H1 (cell line): ENCODE measurements at regions not wholly inside any gene's neighbourhood (a gene's known extent, or its start where the extent isn't known, plus 50 kb on each side); places are given as distances from the start of the nearest gene placed in this dataset.

Source experiments
- BRCA1 ChIP-seq: IDR thresholded peaks from 2 replicates; pipeline ENCODE4 v1.6.1; 2012; ENCODE audit warnings: low read depth, low read length, improper control_type of control experiment
- KDM1A ChIP-seq: fragments of 200-600, 300-600 bp; sonication (generic); IDR thresholded peaks from 2 replicates; pipeline ENCODE4 v1.7.1; 2016; ENCODE audit warnings: mild to moderate bottlenecking, low read length, borderline replicate concordance
- RNF2 ChIP-seq: fragments of 200-900, 300-1000 bp; sonication (generic); IDR thresholded peaks from 2 replicates; pipeline ENCODE4 v1.7.1; 2016; ENCODE audit warnings: borderline replicate concordance, low read depth, mild to moderate bottlenecking, antibody characterized with exemption, low read length; ENCODE audit not compliant: poor library complexity, severe bottlenecking; ENCODE audit errors: missing control alignments
- SP4 ChIP-seq: IDR thresholded peaks from 2 replicates; pipeline ENCODE4 v1.6.1; 2012; ENCODE audit warnings: low read length, inconsistent platforms

DNA sequence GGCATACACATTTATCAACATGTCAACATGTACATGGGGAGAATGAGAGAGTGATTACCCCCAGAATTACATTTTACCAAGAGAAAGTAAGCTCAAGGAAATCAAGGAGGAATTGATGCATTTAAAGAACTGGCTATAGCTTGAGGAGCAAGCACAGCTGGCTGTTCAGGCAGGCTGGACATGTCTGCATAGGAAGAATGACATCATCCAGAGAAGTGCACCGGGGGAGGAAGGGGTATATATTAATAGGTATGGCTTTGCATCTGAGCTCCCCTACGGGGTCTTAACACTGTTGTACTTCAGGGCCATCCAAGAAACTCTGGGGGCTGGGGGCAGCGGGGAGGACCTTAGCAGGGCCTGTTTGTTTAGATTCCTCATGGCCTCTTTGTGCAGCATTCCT is 222.4 kb upstream of the VCX start (continued):
- TF ChIP-seq RNF2 = no peak
- TF ChIP-seq BRCA1 = no peak
- no peak for TF ChIP-seq SP4
- TF ChIP-seq KDM1A = no peak
- TF ChIP-seq, all 59 proteins: peak for 0
